ENCODE measurements at regions not wholly inside any gene's neighbourhood (a gene's known extent, or its start where the extent isn't known, plus 50 kb on each side); places are given as distances from the start of the nearest gene placed in this dataset.

GRCh38 chr2:120630031-120630701 is 105.5 kb upstream of the GLI2 start:
- TF ChIP-seq POGK (CRISPR knock-in tag; conservative IDR thresholded peaks at IDR 0.05) (no peak), ZNF503 (CRISPR knock-in tag; IDR thresholded peaks at IDR 0.05) (no peak), SUZ12 (IDR thresholded peaks at IDR 0.05; ENCODE audit: low read depth, low read length) (no peak), YY1 (IDR thresholded peaks at IDR 0.05; ENCODE audit: insufficient read depth, insufficient replicate concordance, low read depth, low read length) (no peak), ZBTB49 (CRISPR knock-in tag; IDR thresholded peaks at IDR 0.05; ENCODE audit: borderline replicate concordance) (no peak), ZNF75D (CRISPR knock-in tag; IDR thresholded peaks at IDR 0.05; ENCODE audit: borderline replicate concordance) (no peak), NFYB (CRISPR knock-in tag; IDR thresholded peaks at IDR 0.05) (no peak)
- TF ChIP-seq, protein P1, sequence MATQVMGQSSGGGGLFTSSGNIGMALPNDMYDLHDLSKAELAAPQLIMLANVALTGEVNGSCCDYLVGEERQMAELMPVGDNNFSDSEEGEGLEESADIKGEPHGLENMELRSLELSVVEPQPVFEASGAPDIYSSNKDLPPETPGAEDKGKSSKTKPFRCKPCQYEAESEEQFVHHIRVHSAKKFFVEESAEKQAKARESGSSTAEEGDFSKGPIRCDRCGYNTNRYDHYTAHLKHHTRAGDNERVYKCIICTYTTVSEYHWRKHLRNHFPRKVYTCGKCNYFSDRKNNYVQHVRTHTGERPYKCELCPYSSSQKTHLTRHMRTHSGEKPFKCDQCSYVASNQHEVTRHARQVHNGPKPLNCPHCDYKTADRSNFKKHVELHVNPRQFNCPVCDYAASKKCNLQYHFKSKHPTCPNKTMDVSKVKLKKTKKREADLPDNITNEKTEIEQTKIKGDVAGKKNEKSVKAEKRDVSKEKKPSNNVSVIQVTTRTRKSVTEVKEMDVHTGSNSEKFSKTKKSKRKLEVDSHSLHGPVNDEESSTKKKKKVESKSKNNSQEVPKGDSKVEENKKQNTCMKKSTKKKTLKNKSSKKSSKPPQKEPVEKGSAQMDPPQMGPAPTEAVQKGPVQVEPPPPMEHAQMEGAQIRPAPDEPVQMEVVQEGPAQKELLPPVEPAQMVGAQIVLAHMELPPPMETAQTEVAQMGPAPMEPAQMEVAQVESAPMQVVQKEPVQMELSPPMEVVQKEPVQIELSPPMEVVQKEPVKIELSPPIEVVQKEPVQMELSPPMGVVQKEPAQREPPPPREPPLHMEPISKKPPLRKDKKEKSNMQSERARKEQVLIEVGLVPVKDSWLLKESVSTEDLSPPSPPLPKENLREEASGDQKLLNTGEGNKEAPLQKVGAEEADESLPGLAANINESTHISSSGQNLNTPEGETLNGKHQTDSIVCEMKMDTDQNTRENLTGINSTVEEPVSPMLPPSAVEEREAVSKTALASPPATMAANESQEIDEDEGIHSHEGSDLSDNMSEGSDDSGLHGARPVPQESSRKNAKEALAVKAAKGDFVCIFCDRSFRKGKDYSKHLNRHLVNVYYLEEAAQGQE (IDR thresholded peaks at IDR 0.05; ENCODE audit: borderline replicate concordance in 1 of 2, low read depth in 1 of 2, low read length in 2 of 2), result no peak
